LNCAP (cell line): ENCODE measurements at regions not wholly inside any gene's neighbourhood (a gene's known extent, or its start where the extent isn't known, plus 50 kb on each side); places are given as distances from the start of the nearest gene placed in this dataset.

Experiments used
- CTCF ChIP-seq: fragments of 450-650 bp; IDR thresholded peaks from 2 replicates; pipeline ENCODE4 v1.5.1; 2017; ENCODE audit warnings: mild to moderate bottlenecking

- TF ChIP-seq CTCF: no peak
These were observed 340.2 kb downstream of the DHX35 start for GRCh38 chr20:39302312-39302711.

- TF ChIP-seq CTCF: no peak
These were observed 337.6 kb downstream of the DHX35 start for GRCh38 chr20:39299783-39300182.

- TF ChIP-seq CTCF: no peak
These were observed 336.7 kb downstream of the DHX35 start for GRCh38 chr20:39298571-39299506.

GRCh38 chr20:39298121-39298520 lies 336.0 kb downstream of the DHX35 start:
- no peak for TF ChIP-seq CTCF

- TF ChIP-seq CTCF: no peak
These were observed 333.2 kb downstream of the DHX35 start for GRCh38 chr20:39295301-39295700.

GRCh38 chr20:39294137-39294725 lies 332.1 kb downstream of the DHX35 start:
- no peak for TF ChIP-seq CTCF

GRCh38 chr20:39292193-39292736 lies 330.1 kb downstream of the DHX35 start:
- no peak for TF ChIP-seq CTCF
